Mucosa of rectum (tissue), 2 donors: ENCODE measurements at regions not wholly inside any gene's neighbourhood (a gene's known extent, or its start where the extent isn't known, plus 50 kb on each side); places are given as distances from the start of the nearest gene placed in this dataset.
"Not testable (repeated sequence)": the region's sequence is repeated elsewhere in the genome, so short reads cannot be mapped to it uniquely, and the experiment has no call there.

Experiments
- H3K27ac ChIP-seq, 2 donors: one replicate each; pipeline ENCODE4 v1.7.0; 2013; ENCODE audit warnings: inconsistent platforms in 2 of 2, low read depth in 2 of 2, low read length in 2 of 2
- H3K27me3 ChIP-seq, 2 donors: one replicate each; pipeline ENCODE4 v1.7.0; 2013; ENCODE audit warnings: low read length in 2 of 2; ENCODE audit not compliant: control insufficient read depth in 2 of 2, insufficient read depth in 2 of 2
- H3K36me3 ChIP-seq, 2 donors: one replicate each; pipeline ENCODE4 v1.7.0; 2013; ENCODE audit warnings: low read length in 2 of 2; ENCODE audit not compliant: control insufficient read depth in 2 of 2, insufficient read depth in 2 of 2
- H3K4me1 ChIP-seq, 2 donors: one replicate each; pipeline ENCODE4 v1.7.0; 2013; ENCODE audit warnings: low read length in 2 of 2, mild to moderate bottlenecking in 1 of 2; ENCODE audit not compliant: control insufficient read depth in 2 of 2, insufficient read depth in 2 of 2
- H3K4me3 ChIP-seq, 2 donors: one replicate each; pipeline ENCODE4 v1.7.0; 2013; ENCODE audit warnings: low read length in 2 of 2
- H3K9ac ChIP-seq, 2 donors: one replicate each; pipeline ENCODE4 v1.7.0; 2013; ENCODE audit warnings: low read length in 2 of 2, low read depth in 1 of 2, mild to moderate bottlenecking in 1 of 2
- H3K9me3 ChIP-seq, 2 donors: one replicate each; pipeline ENCODE4 v1.7.0; 2013; ENCODE audit warnings: low read length in 2 of 2; ENCODE audit not compliant: control insufficient read depth in 2 of 2
- donor health status: healthy.
- donor health status: Normal muscosa, but diverticular disease.

DNA sequence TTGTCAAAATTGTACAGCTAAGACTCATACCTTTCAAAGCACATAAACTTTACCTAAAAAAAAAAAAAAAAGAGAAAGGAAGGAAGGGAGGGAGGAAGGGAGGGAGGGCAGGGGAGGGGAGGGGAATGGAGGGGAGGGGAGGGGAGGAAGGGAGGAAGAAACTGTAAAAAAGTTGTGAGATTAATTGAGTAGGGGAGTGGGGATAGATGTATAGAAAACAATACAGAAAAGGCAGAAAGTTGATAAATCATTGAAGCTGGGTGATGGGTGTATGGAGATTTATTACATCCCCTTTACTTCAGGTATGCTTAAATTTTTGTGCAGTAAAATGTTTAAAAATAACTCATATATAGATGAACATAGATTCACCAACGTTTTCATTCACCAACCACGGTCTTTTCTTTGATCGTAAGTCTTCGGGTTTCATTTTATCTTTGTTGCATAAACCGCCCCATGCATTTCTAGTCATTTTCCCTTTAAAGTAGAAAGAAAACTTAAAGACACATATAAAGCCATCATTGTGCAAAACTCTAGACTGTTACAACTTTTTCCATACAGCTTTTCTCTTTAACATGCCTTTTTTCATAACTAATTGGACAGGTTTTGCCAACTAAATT, 191.2 kb upstream of the KRR1 start:
- no peak overlapping the region for H3K9ac ChIP-seq
- no peak overlapping the region for H3K27ac ChIP-seq
- no peak overlapping the region for H3K4me3 ChIP-seq
- no peaks in the 10 kb centered on the region for H3K9me3 ChIP-seq
- H3K4me1 ChIP-seq = no peaks in the 10 kb centered on the region
- no peaks in the 10 kb centered on the region for H3K27me3 ChIP-seq
- H3K36me3 ChIP-seq = no peaks in the 10 kb centered on the region

DNA sequence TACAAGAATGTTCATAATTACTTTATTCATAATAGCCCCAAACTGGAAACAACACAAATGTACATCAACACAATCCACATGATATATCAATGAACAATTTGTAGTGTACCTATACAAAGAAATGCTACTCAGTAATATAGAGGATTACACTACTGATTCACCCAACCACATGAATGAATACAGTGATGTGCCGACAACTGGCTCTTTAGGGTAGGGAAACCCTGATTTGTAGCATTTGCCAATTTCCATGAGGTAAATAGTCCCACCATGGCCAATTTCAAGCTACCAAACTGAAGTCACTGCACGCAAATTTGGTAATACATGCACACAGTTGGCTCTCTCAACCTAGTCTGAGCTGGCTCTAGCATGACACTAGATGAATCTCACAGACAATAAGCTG, 190.4 kb upstream of the KRR1 start:
- no peak overlapping the region for H3K4me3 ChIP-seq
- no peak overlapping the region for H3K9ac ChIP-seq
- H3K27ac ChIP-seq = no peak overlapping the region
- no peaks in the 10 kb centered on the region for H3K4me1 ChIP-seq
- no peaks in the 10 kb centered on the region for H3K9me3 ChIP-seq
- no peaks in the 10 kb centered on the region for H3K27me3 ChIP-seq
- no peaks in the 10 kb centered on the region for H3K36me3 ChIP-seq

DNA sequence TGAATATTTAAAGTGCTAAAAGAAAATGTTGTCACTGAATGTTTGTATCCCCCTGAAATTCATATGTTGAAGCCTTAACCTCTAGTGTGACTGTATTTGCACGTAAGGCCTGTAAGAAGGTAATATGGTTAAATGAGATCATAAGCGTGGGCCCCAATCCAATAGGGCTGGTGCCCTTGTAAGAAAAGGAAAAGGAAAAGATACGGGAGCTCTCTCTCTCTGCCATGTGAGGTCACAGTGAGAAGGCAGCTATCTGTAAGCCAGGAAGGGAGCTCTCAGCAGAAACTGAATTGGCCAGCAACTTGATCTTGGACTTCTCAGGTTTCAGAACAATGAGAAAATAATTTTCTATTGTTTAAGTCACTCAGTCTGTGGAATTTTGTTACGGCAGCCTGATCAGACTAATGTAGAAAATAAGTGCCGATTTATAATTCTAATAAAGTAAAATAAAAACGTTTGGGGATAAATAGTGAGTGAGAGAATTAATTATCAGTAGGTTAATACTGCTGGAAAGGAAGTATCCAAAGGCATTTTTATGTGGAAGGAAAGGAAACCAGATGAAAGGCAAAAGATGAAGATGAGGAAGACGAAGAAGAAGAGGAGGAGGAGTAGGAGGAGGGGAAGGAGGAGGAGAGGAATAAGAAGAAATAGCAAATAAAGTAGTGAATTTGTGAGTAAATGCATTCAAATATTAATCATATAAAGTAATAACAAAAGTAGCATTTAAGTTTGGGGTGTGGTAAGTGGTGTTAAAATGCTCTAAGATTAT, 188.5 kb upstream of the KRR1 start:
- Histone ChIP-seq H3K36me3 (no peaks in the 10 kb centered on the region), H3K27me3 (no peaks in the 10 kb centered on the region), H3K4me1 (no peaks in the 10 kb centered on the region), H3K9ac (no peak overlapping the region), H3K27ac (no peak overlapping the region), H3K9me3 (no peaks in the 10 kb centered on the region), H3K4me3 (no peak overlapping the region)

DNA sequence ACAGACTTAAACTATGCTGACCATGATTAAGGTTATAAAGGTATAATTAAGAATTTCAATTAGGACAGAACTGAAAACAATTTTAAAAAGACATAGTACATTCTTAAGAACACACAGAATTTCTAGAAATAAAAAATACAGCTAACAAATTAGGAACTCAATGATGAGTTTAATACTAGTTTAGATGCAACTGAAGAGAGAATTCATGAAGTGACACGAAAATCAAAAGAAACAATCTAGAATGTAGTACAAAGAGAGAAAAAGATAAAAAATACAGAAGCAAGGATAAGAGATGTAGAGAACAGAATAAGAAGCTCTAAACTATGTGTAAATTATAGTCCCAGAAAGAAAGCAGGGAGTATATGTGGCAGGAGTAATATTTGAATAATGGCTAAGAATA, 187.8 kb upstream of the KRR1 start:
- H3K27me3 ChIP-seq = no peaks in the 10 kb centered on the region
- no peak overlapping the region for H3K9ac ChIP-seq
- H3K4me1 ChIP-seq = no peaks in the 10 kb centered on the region
- H3K4me3 ChIP-seq = no peak overlapping the region
- no peaks in the 10 kb centered on the region for H3K9me3 ChIP-seq
- no peaks in the 10 kb centered on the region for H3K36me3 ChIP-seq
- H3K27ac ChIP-seq = no peak overlapping the region

DNA sequence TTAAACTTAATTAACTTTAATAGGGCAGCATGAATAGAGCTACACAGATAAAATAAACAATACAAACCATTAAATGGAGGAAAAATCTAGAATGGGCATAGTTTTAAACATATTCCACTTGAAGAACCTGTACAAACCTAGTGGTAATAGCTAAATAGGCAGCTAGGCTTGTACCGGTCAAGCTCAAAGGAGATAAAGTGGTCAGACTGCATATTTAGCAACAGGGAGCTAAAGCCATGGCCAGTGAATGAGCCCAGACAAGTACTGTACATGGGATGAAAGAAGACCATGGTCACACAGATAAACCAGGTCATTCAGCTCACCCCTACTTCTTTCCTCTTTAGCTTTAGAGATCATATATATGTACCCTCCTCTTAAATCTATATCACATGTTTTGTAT, 186.6 kb upstream of the KRR1 start:
- Histone ChIP-seq H3K27me3 (no peaks in the 10 kb centered on the region), H3K36me3 (no peaks in the 10 kb centered on the region), H3K9ac (no peak overlapping the region), H3K9me3 (no peaks in the 10 kb centered on the region), H3K4me1 (no peaks in the 10 kb centered on the region), H3K27ac (no peak overlapping the region), H3K4me3 (no peak overlapping the region)

DNA sequence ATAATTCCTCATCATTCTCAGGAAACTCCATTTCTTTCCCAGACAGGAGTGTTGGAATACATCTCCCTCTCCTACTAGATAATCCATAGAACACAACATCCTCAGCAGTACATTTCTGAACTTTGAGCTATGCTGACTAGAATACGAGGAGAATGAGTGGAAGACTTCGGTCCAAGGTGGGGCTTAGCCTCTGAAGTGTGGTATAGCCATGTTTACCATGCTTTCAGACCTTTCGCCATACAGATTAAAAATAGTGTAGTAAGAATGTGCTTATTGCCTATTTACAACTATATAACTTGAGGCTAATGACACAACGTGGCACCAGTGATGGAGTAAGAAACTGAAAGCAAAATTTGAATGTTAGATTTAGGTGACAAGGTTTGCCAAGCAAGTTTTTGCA, 184.5 kb upstream of the KRR1 start:
- Histone ChIP-seq H3K4me1 (no peaks in the 10 kb centered on the region), H3K27ac (no peak overlapping the region), H3K36me3 (no peaks in the 10 kb centered on the region), H3K9me3 (no peaks in the 10 kb centered on the region), H3K4me3 (no peak overlapping the region), H3K9ac (no peak overlapping the region), H3K27me3 (no peaks in the 10 kb centered on the region)

DNA sequence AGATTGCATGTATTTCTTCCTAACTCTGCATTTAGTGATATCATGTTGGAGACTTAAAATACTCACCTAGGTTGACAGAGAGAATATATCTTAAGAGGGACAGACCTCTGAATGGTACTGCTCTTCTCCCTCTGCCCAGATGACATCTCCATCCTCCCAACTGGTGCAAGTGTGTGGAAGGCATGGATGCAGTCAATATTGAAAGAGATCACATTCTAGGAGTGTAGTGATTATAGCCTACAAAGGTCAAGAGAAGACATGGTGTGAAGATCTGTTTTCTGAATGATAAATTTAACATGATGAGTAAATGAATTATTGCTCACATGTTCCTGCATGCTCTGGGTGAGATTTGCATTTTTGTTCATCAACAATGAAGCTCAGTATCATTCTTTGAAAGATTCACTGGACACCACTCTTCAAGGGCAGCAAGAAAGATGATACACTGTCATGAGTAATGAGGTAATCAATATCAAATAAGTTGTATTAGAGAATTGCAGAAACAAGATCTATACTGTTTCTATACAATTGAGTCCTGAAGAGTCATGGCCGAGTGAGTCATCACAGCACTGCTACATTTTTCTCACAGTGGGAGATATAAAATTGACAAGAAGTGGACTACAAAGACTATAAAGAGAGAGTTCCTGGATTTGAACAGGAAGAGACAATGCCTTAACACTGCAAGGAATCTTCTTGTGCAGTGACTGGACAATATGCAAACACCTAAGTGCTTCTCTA, 183.3 kb upstream of the KRR1 start:
- H3K27ac ChIP-seq = no peak overlapping the region
- no peaks in the 10 kb centered on the region for H3K4me1 ChIP-seq
- H3K9ac ChIP-seq = no peak overlapping the region
- H3K4me3 ChIP-seq = no peak overlapping the region
- no peaks in the 10 kb centered on the region for H3K36me3 ChIP-seq
- H3K9me3 ChIP-seq = no peaks in the 10 kb centered on the region
- H3K27me3 ChIP-seq = no peaks in the 10 kb centered on the region

DNA sequence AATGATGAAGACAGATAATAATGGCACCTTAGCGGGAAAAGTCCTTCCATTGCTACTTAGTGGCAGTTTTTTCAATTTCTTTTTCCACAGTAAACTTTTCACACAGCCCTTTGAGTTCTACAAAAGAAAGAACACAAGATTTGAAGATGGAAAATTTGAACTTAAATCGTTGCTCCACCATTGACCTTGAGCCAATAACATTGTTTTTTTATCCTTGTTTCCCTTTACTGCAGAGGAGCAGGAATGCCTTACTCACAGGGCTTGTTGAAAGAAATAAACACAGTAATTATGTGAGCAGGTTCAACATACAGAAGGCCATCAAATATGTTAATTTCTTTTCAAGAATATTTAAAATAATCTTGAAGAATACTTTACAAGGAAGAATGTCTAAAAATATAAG, 181.5 kb upstream of the KRR1 start:
- H3K36me3 ChIP-seq = no peaks in the 10 kb centered on the region
- H3K4me3 ChIP-seq = no peak overlapping the region
- H3K27me3 ChIP-seq = no peaks in the 10 kb centered on the region
- H3K9ac ChIP-seq = no peak overlapping the region
- H3K27ac ChIP-seq = no peak overlapping the region
- H3K4me1 ChIP-seq = no peaks in the 10 kb centered on the region
- no peaks in the 10 kb centered on the region for H3K9me3 ChIP-seq

DNA sequence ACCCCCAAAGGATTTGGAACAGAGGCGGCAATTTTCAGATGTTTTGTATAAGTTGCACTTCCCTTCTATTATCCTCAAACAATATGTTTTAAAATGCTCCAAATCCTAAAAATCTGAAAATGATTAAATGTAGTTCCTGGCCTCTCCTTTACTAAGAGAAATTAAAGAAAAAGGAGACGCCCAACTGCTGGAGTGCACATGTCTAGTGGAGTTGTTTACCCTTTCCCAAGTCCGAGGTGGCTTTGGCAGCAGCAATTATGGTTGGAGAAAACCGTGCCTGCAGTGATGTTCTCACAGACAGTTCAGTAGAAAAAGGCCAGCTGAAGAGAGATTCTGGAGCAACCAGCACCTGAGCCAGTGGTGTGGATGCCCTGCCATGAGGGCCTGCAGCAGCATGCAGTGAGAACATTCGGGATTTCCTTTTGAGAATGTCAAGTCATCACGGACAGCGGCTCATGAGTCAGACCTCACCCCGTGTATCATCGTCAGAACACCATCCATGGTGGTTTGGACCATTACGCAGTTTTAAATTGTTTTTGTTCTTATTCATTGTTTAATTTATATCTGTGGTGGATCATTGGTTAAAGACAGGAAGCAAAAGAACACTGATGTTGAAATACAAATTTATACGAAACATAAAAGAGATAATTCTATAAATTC, 179.0 kb upstream of the KRR1 start:
- H3K27ac ChIP-seq = no peak overlapping the region

DNA sequence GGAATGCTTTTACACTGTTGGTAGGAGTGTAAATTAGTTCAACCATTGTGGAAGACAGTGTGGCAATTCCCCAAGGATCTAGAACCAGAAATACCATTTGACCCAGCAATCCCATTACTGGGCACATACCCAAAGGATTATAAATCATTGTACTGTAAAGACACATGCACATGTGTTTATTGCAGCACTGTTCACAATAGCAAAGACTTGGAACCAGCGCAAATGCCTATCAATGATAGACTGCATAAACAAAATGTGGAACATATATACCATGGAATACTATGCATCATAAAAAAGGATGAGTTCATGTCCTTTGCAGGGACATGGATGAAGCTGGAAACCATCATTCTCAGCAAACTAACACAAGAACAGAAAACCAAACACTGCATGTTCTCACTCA, 174.8 kb upstream of the KRR1 start:
- H3K4me1 ChIP-seq, H3K9ac ChIP-seq, H3K36me3 ChIP-seq: not testable (repeated sequence)

More for the DNA sequence above, 179.0 kb upstream of the KRR1 start:
- no peaks in the 10 kb centered on the region for H3K9me3 ChIP-seq
- no peaks in the 10 kb centered on the region for H3K36me3 ChIP-seq
- no peaks in the 10 kb centered on the region for H3K4me1 ChIP-seq
- H3K9ac ChIP-seq = no peak overlapping the region
- no peak overlapping the region for H3K4me3 ChIP-seq
- H3K27me3 ChIP-seq = no peaks in the 10 kb centered on the region

More for the DNA sequence above, 174.8 kb upstream of the KRR1 start:
- H3K9me3 ChIP-seq, H3K27ac ChIP-seq, H3K4me3 ChIP-seq, H3K27me3 ChIP-seq: not testable (repeated sequence)
